Panc1 (cell line): ENCODE measurements at regions not wholly inside any gene's neighbourhood (a gene's known extent, or its start where the extent isn't known, plus 50 kb on each side); places are given as distances from the start of the nearest gene placed in this dataset.
"Not testable (repeated sequence)": the region's sequence is repeated elsewhere in the genome, so short reads cannot be mapped to it uniquely, and the experiment has no call there.

Experiments used
- ATAC-seq: fragments of 200-7000 bp; cut with Tn5 transposase; 2 replicates; pipeline ENCODE4 v1.9.1; 2020; ENCODE audit warnings: mild to moderate bottlenecking, moderate library complexity
- BruUV-seq: library from RNA; stranded (reverse); fragments of 400-500 nt; replicated peaks from 2 replicates; lab custom pipeline; 2021; lab: Mats Ljungman, UMichigan
- CTCF ChIA-PET: fragments of 300-600 bp; sonication (Branson Sonifier 250); formaldehyde crosslinking; loops from one replicate; lab custom pipeline; 2022; ENCODE audit warnings: antibody characterized with exemption; lab: Charles Lee
- POLR2A ChIA-PET: fragments of 300-600 bp; sonication (Branson Sonifier 250); formaldehyde crosslinking; loops from one replicate; lab custom pipeline; 2022; ENCODE audit warnings: antibody characterized with exemption; lab: Charles Lee
- DNase-seq: peaks from one replicate; pipeline ENCODE4 v3.0.0-alpha.2; 2010; ENCODE audit warnings: low read depth, low spot score
- H3K27ac ChIP-seq: 2 replicates; pipeline ENCODE4 v1.5.1; 2011; ENCODE audit warnings: mild to moderate bottlenecking, low read length, inconsistent platforms
- H3K27me3 ChIP-seq: fragments of 200-500 bp; sonication (Bioruptor generic); 2 replicates; pipeline ENCODE4 v1.6.0; 2014; ENCODE audit warnings: low read length, inconsistent platforms; ENCODE audit not compliant: control insufficient read depth, insufficient read depth
- H3K36me3 ChIP-seq: fragments of 200-500 bp; sonication (Bioruptor generic); 2 replicates; pipeline ENCODE4 v1.5.1; 2014; ENCODE audit warnings: inconsistent platforms, mild to moderate bottlenecking, low read length, moderate library complexity; ENCODE audit not compliant: control insufficient read depth, insufficient read depth
- H3K4me1 ChIP-seq: 2 replicates; pipeline ENCODE4 v1.5.1; 2011; ENCODE audit warnings: inconsistent platforms, mild to moderate bottlenecking, low read length, moderate library complexity; ENCODE audit not compliant: control insufficient read depth, insufficient read depth
- H3K4me3 ChIP-seq, 2 experiments: 2 replicates each; pipeline ENCODE4 v1.5.1; 2011 to 2012; ENCODE audit warnings: low read depth in 2 of 2, low read length in 2 of 2, mild to moderate bottlenecking in 2 of 2, inconsistent platforms in 1 of 2, moderate library complexity in 1 of 2
- H3K9me3 ChIP-seq: fragments of 200-500 bp; sonication (Bioruptor generic); 2 replicates; pipeline ENCODE4 v1.5.1; 2014; ENCODE audit warnings: low read depth, mild to moderate bottlenecking, inconsistent platforms, low read length, moderate library complexity; ENCODE audit not compliant: control insufficient read depth, insufficient read depth
- CTCF ChIP-seq: fragments of 450-650 bp; IDR thresholded peaks from 2 replicates; pipeline ENCODE4 v1.5.1; 2017; ENCODE audit warnings: mild to moderate bottlenecking
- POLR2AphosphoS5 ChIP-seq: IDR thresholded peaks from 2 replicates; pipeline ENCODE4 v1.6.1; 2012; ENCODE audit warnings: mild to moderate bottlenecking, low read depth, low read length, moderate library complexity
- REST ChIP-seq, 2 experiments: IDR thresholded peaks; 2 replicates each; pipeline ENCODE4 v1.6.1; 2011 to 2012; ENCODE audit warnings: low read depth in 2 of 2, control low read depth in 1 of 2, low read length in 1 of 2, mild to moderate bottlenecking in 1 of 2, moderate library complexity in 1 of 2; ENCODE audit not compliant: insufficient read depth in 1 of 2
- SIN3A ChIP-seq: IDR thresholded peaks from 2 replicates; pipeline ENCODE4 v1.6.1; 2012; ENCODE audit warnings: low read depth, mild to moderate bottlenecking, low read length, moderate library complexity, borderline replicate concordance; ENCODE audit not compliant: insufficient read depth
- TCF7L2 ChIP-seq: IDR thresholded peaks from 2 replicates; pipeline ENCODE4 v1.6.1; 2011; ENCODE audit warnings: mild to moderate bottlenecking, low read depth, low read length, inconsistent platforms
- in situ Hi-C: cut with HindIII; loops from 2 replicates; pipeline ENCODE4 v1.10.0; 2016; ENCODE audit warnings: low sequenced_read_pairs, low pct_unique_long_range_greater_than_20kb
- intact Hi-C: fragments of 100-400 bp; cut with micrococcal nuclease; formaldehyde crosslinking; loops from one replicate; pipeline ENCODE4 v1.10.0; 2022; ENCODE audit not compliant: unreplicated experiment

DNA sequence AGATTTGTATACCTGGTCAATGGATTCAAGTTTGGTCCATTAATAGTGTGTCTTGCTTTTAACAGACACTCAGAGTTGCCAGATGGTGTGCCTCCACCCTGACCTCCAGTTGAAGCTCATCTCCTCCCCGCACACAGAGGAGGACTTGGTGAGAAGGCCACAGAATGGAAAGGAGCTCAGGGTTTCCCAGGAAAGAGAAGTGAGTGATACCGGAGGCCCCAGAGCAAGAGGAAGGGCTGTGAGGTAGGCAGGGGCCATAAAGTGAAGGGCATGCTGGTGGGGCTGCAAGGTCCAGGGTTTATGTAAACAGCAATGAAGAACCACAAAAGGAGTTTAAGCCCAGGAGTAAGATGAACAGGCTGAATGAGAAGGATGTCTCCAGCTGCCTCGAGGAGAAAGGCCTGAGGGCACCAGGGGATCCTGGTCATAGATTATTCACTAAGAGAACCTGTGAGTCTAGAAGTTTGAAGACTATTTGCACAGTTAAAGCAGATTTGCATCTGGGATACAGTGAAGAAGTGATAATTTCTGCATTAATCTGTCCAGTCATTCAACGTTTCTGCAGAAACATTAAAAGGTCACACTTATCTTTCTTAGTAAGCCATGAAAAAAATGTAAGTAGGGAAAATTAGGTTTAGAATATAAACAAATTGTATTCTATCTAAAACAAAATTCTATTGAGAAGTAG, 67.5 kb upstream of the VPREB1 start:
- CTCF ChIA-PET, result interaction anchor here (0.7 kb wide), 1 partner anchor 18 kb away, joined by 3 read pairs; no protein-coding TSS in a partner anchor

DNA sequence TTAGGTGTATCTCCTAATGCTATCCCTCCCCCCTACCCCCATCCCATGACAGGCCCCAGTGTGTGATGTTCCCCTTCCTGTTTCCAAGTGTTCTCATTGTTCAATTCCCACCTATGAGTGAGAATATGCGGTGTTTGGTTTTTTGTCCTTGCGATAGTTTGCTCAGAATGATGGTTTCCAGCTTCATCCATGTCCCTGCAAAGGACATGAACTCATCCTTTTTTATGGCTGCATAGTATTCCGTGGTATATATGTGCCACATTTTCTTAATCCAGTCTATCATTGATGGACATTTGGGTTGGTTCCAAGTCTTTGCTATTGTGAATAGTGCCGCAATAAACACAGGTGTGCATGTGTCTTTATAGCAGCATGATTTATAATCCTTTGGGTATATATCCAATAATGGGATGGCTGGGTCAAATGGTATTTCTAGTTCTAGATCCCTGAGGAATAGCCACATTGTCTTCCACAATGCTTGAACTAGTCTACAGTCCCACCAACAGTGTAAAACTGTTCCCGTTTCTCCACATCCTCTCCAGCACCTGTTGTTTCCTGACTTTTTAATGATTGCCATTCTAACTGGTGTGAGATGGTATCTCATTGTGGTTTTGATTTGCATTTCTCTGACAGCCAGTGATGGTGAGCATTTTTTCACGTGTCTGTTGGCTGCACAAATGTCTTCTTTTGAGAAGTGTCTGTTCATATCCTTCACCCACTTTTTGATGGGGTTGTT, 71.5 kb upstream of the VPREB1 start:
- intact Hi-C loops, H3K27ac ChIP-seq, POLR2A ChIA-PET, H3K9me3 ChIP-seq, H3K27me3 ChIP-seq, CTCF ChIA-PET, BruUV-seq, H3K36me3 ChIP-seq, in situ Hi-C loops, ATAC-seq, H3K4me1 ChIP-seq, H3K4me3 ChIP-seq, DNase-seq: not testable (repeated sequence)

More for the DNA sequence above, 67.5 kb upstream of the VPREB1 start:
- Histone ChIP-seq H3K4me1 (no peaks in the 10 kb centered on the region), H3K9me3 (no peaks in the 10 kb centered on the region), H3K36me3 (no peaks in the 10 kb centered on the region), H3K27ac (no peak overlapping the region), H3K27me3 (no peaks in the 10 kb centered on the region), H3K4me3 (no peak overlapping the region)
- no TSS peak for BruUV-seq
- TF ChIP-seq CTCF (no peak), SIN3A (no peak), REST (IDR thresholded peaks at IDR 0.05; ENCODE audit: insufficient read depth in 1 of 2, low read depth in 2 of 2, low read length in 1 of 2) (no peak), POLR2AphosphoS5 (no peak), TCF7L2 (no peak)
- ATAC-seq (no peak), DNase-seq (no peak)
- POLR2A ChIA-PET, result no interaction called here
- in situ Hi-C loops, result no loop called here
- intact Hi-C loops, result no loop called here
